H1 (cell line): ENCODE measurements at regions not wholly inside any gene's neighbourhood (a gene's known extent, or its start where the extent isn't known, plus 50 kb on each side); places are given as distances from the start of the nearest gene placed in this dataset.
A peak's percentile ranks its signal among the peaks of the same experiment; 100 is the strongest.

Experiments
- CTCF ChIA-PET: fragments of 300-600 bp; sonication (Branson Sonifier 250); formaldehyde crosslinking; loops from one replicate; lab custom pipeline; 2021; ENCODE audit not compliant: partially characterized antibody; lab: Charles Lee
- POLR2A ChIA-PET: fragments of 300-600 bp; sonication (Branson Sonifier 250); formaldehyde crosslinking; loops from one replicate; lab custom pipeline; 2021; ENCODE audit warnings: inconsistent platforms; ENCODE audit not compliant: partially characterized antibody; lab: Charles Lee
- DNase-seq, 2 experiments: peaks; one replicate each; pipeline versions ENCODE4 v3.0.0 to v3.0.0-alpha.2; 2010 to 2022; ENCODE audit warnings: low spot score in 2 of 2, low read depth in 1 of 2, mixed read lengths in 1 of 2
- FAIRE-seq: peaks from 2 replicates; lab custom pipeline; 2011; peaks lifted over from hg19 to GRCh38; lab: Jason Lieb, UNC
- H2AFZ ChIP-seq: 2 replicates; pipeline ENCODE4 v1.8.1; 2012; ENCODE audit warnings: low read length, inconsistent platforms
- H2AK5ac ChIP-seq: 2 replicates; pipeline ENCODE4 v1.6.1; 2013; ENCODE audit warnings: low read depth, low read length
- H2BK120ac ChIP-seq: replicated peaks from 2 replicates; pipeline ENCODE3; 2013; ENCODE audit warnings: low read depth, low read length, inconsistent platforms
- H2BK12ac ChIP-seq: 2 replicates; pipeline ENCODE4 v1.6.1; 2013; ENCODE audit warnings: low read depth, low read length
- H2BK15ac ChIP-seq: 2 replicates; pipeline ENCODE4 v1.6.1; 2013; ENCODE audit warnings: low read length
- H2BK20ac ChIP-seq: 2 replicates; pipeline ENCODE4 v1.6.1; 2013; ENCODE audit warnings: low read length
- H2BK5ac ChIP-seq: 2 replicates; pipeline ENCODE4 v1.6.1; 2013; ENCODE audit warnings: low read depth, low read length
- H3K14ac ChIP-seq: 2 replicates; pipeline ENCODE4 v1.6.1; 2013; ENCODE audit warnings: inconsistent platforms; ENCODE audit not compliant: insufficient read length
- H3K18ac ChIP-seq: 2 replicates; pipeline ENCODE4 v1.6.1; 2013; ENCODE audit warnings: low read length; ENCODE audit errors: extremely low read depth
- H3K23ac ChIP-seq: 2 replicates; pipeline ENCODE4 v1.6.1; 2013; ENCODE audit warnings: inconsistent platforms; ENCODE audit not compliant: insufficient read length
- H3K23me2 ChIP-seq: 2 replicates; pipeline ENCODE4 v1.6.1; 2013; ENCODE audit warnings: low read depth, low read length
- H3K27ac ChIP-seq: 2 replicates; pipeline ENCODE4 v1.6.1; 2011; ENCODE audit warnings: low read depth, low read length, inconsistent platforms
- H3K27me3 ChIP-seq, 4 experiments: replicated peaks in 1 of 4; 1 replicate in 1 of 4; 2 replicates in 3 of 4; pipeline versions ENCODE4 v1.6.1 to v1.8.1; 2011 to 2013; ENCODE audit warnings: low read length in 3 of 4, mild to moderate bottlenecking in 3 of 4, inconsistent platforms in 2 of 4, mixed read lengths in 2 of 4, moderate library complexity in 1 of 4; ENCODE audit not compliant: control insufficient read depth in 3 of 4, insufficient read depth in 3 of 4; ENCODE audit errors: extremely low read depth in 1 of 4
- H3K36me3 ChIP-seq, 4 experiments: 2 replicates each; pipeline versions ENCODE4 v1.6.1 to v1.8.1; 2011 to 2013; ENCODE audit warnings: mild to moderate bottlenecking in 4 of 4, low read length in 3 of 4, moderate library complexity in 2 of 4, control low read depth in 1 of 4, inconsistent platforms in 1 of 4; ENCODE audit not compliant: insufficient read depth in 4 of 4, control insufficient read depth in 2 of 4
- H3K4ac ChIP-seq: replicated peaks from 2 replicates; pipeline ENCODE3; 2013; ENCODE audit warnings: low read length, low read depth, mixed read lengths, inconsistent platforms; ENCODE audit not compliant: insufficient read length
- H3K4me1 ChIP-seq, 4 experiments: replicated peaks in 1 of 4; 1 replicate in 1 of 4; 2 replicates in 3 of 4; pipeline versions ENCODE4 v1.6.1 to v1.8.1; 2011 to 2013; ENCODE audit warnings: low read length in 3 of 4, inconsistent platforms in 2 of 4, mixed read lengths in 1 of 4; ENCODE audit not compliant: insufficient read depth in 4 of 4, control insufficient read depth in 3 of 4
- H3K4me2 ChIP-seq, 2 experiments: 2 replicates each; pipeline versions ENCODE4 v1.6.1 to v1.8.1; 2011 to 2013; ENCODE audit warnings: low read depth in 2 of 2, low read length in 2 of 2, control low read depth in 1 of 2, inconsistent platforms in 1 of 2, mild to moderate bottlenecking in 1 of 2; ENCODE audit not compliant: insufficient read depth in 1 of 2
- H3K4me3 ChIP-seq, 4 experiments: fragments of 200-600, 300-600 bp in 1 of 4; sonication (generic), shearing (Covaris generic), sonication (Bioruptor Twin) in 1 of 4; 2 replicates each; pipeline versions ENCODE4 v1.5.1 to v1.8.1; 2011 to 2016; ENCODE audit warnings: low read length in 4 of 4, low read depth in 3 of 4, control low read depth in 2 of 4, inconsistent platforms in 2 of 4, mild to moderate bottlenecking in 2 of 4, mixed read lengths in 1 of 4, moderate library complexity in 1 of 4; ENCODE audit not compliant: insufficient read depth in 2 of 4; ENCODE audit errors: extremely low read depth in 1 of 4
- H3K56ac ChIP-seq: replicated peaks from 2 replicates; pipeline ENCODE3; 2013; ENCODE audit warnings: low read depth, mild to moderate bottlenecking, mixed read lengths, low read length, inconsistent platforms; ENCODE audit not compliant: insufficient read length
- H3K79me1 ChIP-seq: 2 replicates; pipeline ENCODE4 v1.6.1; 2013; ENCODE audit warnings: low read depth, low read length, control low read depth
- H3K79me2 ChIP-seq, 2 experiments: 2 replicates each; pipeline versions ENCODE4 v1.6.1 to v1.8.1; 2012 to 2013; ENCODE audit warnings: low read length in 2 of 2, mild to moderate bottlenecking in 2 of 2, inconsistent platforms in 1 of 2; ENCODE audit not compliant: insufficient read depth in 2 of 2, control insufficient read depth in 1 of 2
- H3K9ac ChIP-seq, 4 experiments: replicated peaks in 1 of 4; 1 replicate in 1 of 4; 2 replicates in 3 of 4; pipeline versions ENCODE4 v1.6.1 to v1.8.1; 2011 to 2013; ENCODE audit warnings: low read depth in 3 of 4, low read length in 3 of 4, control low read depth in 2 of 4, mild to moderate bottlenecking in 2 of 4, moderate library complexity in 2 of 4, inconsistent platforms in 1 of 4; ENCODE audit errors: extremely low read depth in 1 of 4
- H3K9me3 ChIP-seq, 2 experiments: 2 replicates each; pipeline versions ENCODE4 v1.6.1 to v1.8.1; 2012 to 2013; ENCODE audit warnings: mild to moderate bottlenecking in 2 of 2, moderate library complexity in 2 of 2, control low read depth in 1 of 2, inconsistent platforms in 1 of 2, low read depth in 1 of 2, low read length in 1 of 2, mixed read lengths in 1 of 2; ENCODE audit not compliant: insufficient read depth in 2 of 2
- H4K20me1 ChIP-seq, 2 experiments: replicated peaks in 1 of 2; 2 replicates each; pipeline versions ENCODE3 to v1.8.1; 2011 to 2013; ENCODE audit warnings: inconsistent platforms in 2 of 2, low read length in 2 of 2, mild to moderate bottlenecking in 1 of 2; ENCODE audit not compliant: insufficient read depth in 2 of 2, control insufficient read depth in 1 of 2
- H4K5ac ChIP-seq: 2 replicates; pipeline ENCODE4 v1.6.1; 2013; ENCODE audit warnings: low read length, low read depth, mixed read lengths, inconsistent platforms; ENCODE audit not compliant: insufficient read length
- H4K8ac ChIP-seq: 2 replicates; pipeline ENCODE4 v1.8.0; 2013; ENCODE audit warnings: mild to moderate bottlenecking, moderate library complexity, low read length, inconsistent platforms; ENCODE audit not compliant: insufficient read depth; ENCODE audit errors: extremely low read depth
- H4K91ac ChIP-seq: replicated peaks from 2 replicates; pipeline ENCODE3; 2013; ENCODE audit warnings: low read length, mixed read lengths, inconsistent platforms; ENCODE audit not compliant: insufficient read length
- CBX8 ChIP-seq: fragments of 300-800, 300-1000 bp; sonication (generic); IDR thresholded peaks from 2 replicates; pipeline ENCODE4 v1.7.1; 2016; ENCODE audit warnings: low read depth, low read length, borderline replicate concordance
- CEBPB ChIP-seq: IDR thresholded peaks from 2 replicates; pipeline ENCODE4 v1.6.1; 2012; ENCODE audit warnings: low read depth, low read length
- GTF2F1 ChIP-seq: IDR thresholded peaks from 2 replicates; pipeline ENCODE4 v1.6.1; 2012; ENCODE audit warnings: low read depth, low read length, improper control_type of control experiment, borderline replicate concordance
- RNF2 ChIP-seq: fragments of 200-900, 300-1000 bp; sonication (generic); IDR thresholded peaks from 2 replicates; pipeline ENCODE4 v1.7.1; 2016; ENCODE audit warnings: borderline replicate concordance, low read depth, mild to moderate bottlenecking, antibody characterized with exemption, low read length; ENCODE audit not compliant: poor library complexity, severe bottlenecking; ENCODE audit errors: missing control alignments
- WGBS, 2 experiments: shearing (Covaris generic) in 1 of 2; methylation state at CpG; one replicate each; pipeline versions ENCODE4 v1.1.6 to v1.1.7; 2013 to 2015; ENCODE audit warnings: low lambda C conversion rate in 2 of 2, mixed read lengths in 2 of 2, inconsistent platforms in 1 of 2, low coverage in 1 of 2, missing lambda C conversion rate in 1 of 2; ENCODE audit not compliant: insufficient replicate concordance in 2 of 2, insufficient coverage in 1 of 2, insufficient read length in 1 of 2; ENCODE audit errors: extremely low coverage in 1 of 2, missing lambda C conversion rate in 1 of 2; 5-methylcytosine and 5-hydroxymethylcytosine counted together

- Histone ChIP-seq H3K4me1 (peaks cover 0 to 7% (median 2%) of the 10 kb centered on the region in 4 experiments; a peak in 2 of 7 replicates), H2BK12ac (no peak overlapping the region), H3K36me3 (no peaks in the 10 kb centered on the region), H3K79me2 (no peaks in the 10 kb centered on the region), H3K18ac (no peak overlapping the region), H3K4me3 (no peak overlapping the region), H4K20me1 (no peaks in the 10 kb centered on the region), H3K23me2 (no peaks in the 10 kb centered on the region), H3K9ac (no peak overlapping the region), H3K56ac (no peak overlapping the region), H3K23ac (no peak overlapping the region), H3K4ac (no peak overlapping the region), H3K9me3 (no peaks in the 10 kb centered on the region), H4K5ac (no peak overlapping the region), H2BK5ac (no peak overlapping the region), H3K4me2 (no peak overlapping the region), H3K79me1 (no peaks in the 10 kb centered on the region), H4K91ac (no peak overlapping the region), H3K27ac (no peak overlapping the region), H2BK20ac (no peak overlapping the region), H4K8ac (no peak overlapping the region; the same call in 1 of the 2 replicates), H2AK5ac (no peak overlapping the region), H3K27me3 (no peaks in the 10 kb centered on the region), H3K14ac (no peak overlapping the region), H2BK15ac (no peak overlapping the region), H2AFZ (peak overlapping the region; percentile 34; the same call in 1 of the 2 replicates), H2BK120ac (no peak overlapping the region)
- DNase-seq (no peak), FAIRE-seq (no peak)
- ChIA-PET POLR2A (no interaction called here), CTCF (interaction anchor here (0.8 kb wide), 1 partner anchor 8 kb away, joined by 4 read pairs; no protein-coding TSS in a partner anchor)
- WGBS, 2 experiments = 91% methylated on average over 8 of the region's 8 CpGs; no CpG with 5 or more reads in 1 of the 2 experiments
- no peak for TF ChIP-seq RNF2
- no peak for TF ChIP-seq CEBPB
- TF ChIP-seq CBX8 = no peak
- no peak for TF ChIP-seq GTF2F1
These were observed 108.1 kb upstream of the G2E3 start for GRCh38 chr14:30450631-30451545.
